Nephron progenitor cell (in vitro differentiated cells): ENCODE measurements at regions not wholly inside any gene's neighbourhood (a gene's known extent, or its start where the extent isn't known, plus 50 kb on each side); places are given as distances from the start of the nearest gene placed in this dataset.

Source experiments
- DNase-seq: peaks from one replicate; pipeline ENCODE4 v3.0.0; 2021
- H3K27ac Mint-ChIP-seq: 2 replicates; pipeline ENCODE4 v1.8.0; 2021; ENCODE audit warnings: mild to moderate bottlenecking, moderate library complexity, mixed read lengths
- H3K27me3 Mint-ChIP-seq: 2 replicates; pipeline ENCODE4 v1.8.0; 2021; ENCODE audit warnings: mild to moderate bottlenecking, low read depth, mixed read lengths; ENCODE audit not compliant: poor library complexity
- H3K36me3 Mint-ChIP-seq: 2 replicates; pipeline ENCODE4 v1.8.0; 2021; ENCODE audit warnings: low read depth, mixed read lengths
- H3K4me1 Mint-ChIP-seq: 2 replicates; pipeline ENCODE4 v1.8.0; 2021; ENCODE audit warnings: mixed read lengths
- H3K4me3 Mint-ChIP-seq: 2 replicates; pipeline ENCODE4 v1.8.0; 2021; ENCODE audit warnings: mild to moderate bottlenecking, moderate library complexity, mixed read lengths
- H3K9me3 Mint-ChIP-seq: 2 replicates; pipeline ENCODE4 v1.8.0; 2021; ENCODE audit warnings: mild to moderate bottlenecking, moderate library complexity, mixed read lengths
- CTCF ChIP-seq: fragments of 200-600 bp; sonication (generic); IDR thresholded peaks from 2 replicates; pipeline ENCODE4 v1.5.0; 2021; ENCODE audit warnings: antibody characterized with exemption

GRCh38 chr3:78402720-78403119, 1362.8 kb downstream of the ROBO2 start:
- no peak for TF ChIP-seq CTCF
- Mint-ChIP-seq H3K36me3 (no peaks in the 10 kb centered on the region), H3K4me1 (no peaks in the 10 kb centered on the region), H3K9me3 (no peaks in the 10 kb centered on the region), H3K4me3 (no peak overlapping the region), H3K27me3 (no peaks in the 10 kb centered on the region), H3K27ac (no peak overlapping the region)
- no peak for DNase-seq

- Mint-ChIP-seq H3K27ac (no peak overlapping the region), H3K27me3 (no peaks in the 10 kb centered on the region), H3K4me1 (no peaks in the 10 kb centered on the region), H3K9me3 (no peaks in the 10 kb centered on the region), H3K4me3 (no peak overlapping the region), H3K36me3 (no peaks in the 10 kb centered on the region)
- no peak for TF ChIP-seq CTCF
- DNase-seq, result no peak
Measured at GRCh38 chr3:78405745-78406144, 1362.1 kb downstream of the ROBO1 start.

GRCh38 chr3:78406396-78406795, 1361.4 kb downstream of the ROBO1 start:
- no peak for TF ChIP-seq CTCF
- no peaks in the 10 kb centered on the region for H3K9me3 Mint-ChIP-seq
- DNase-seq, result no peak
- H3K27me3 Mint-ChIP-seq, result no peaks in the 10 kb centered on the region
- H3K4me1 Mint-ChIP-seq, result no peaks in the 10 kb centered on the region
- H3K27ac Mint-ChIP-seq, result no peak overlapping the region
- H3K4me3 Mint-ChIP-seq, result no peak overlapping the region
- no peaks in the 10 kb centered on the region for H3K36me3 Mint-ChIP-seq

GRCh38 chr3:78410077-78410476, 1357.7 kb downstream of the ROBO1 start:
- Mint-ChIP-seq H3K4me3 (no peak overlapping the region), H3K9me3 (no peaks in the 10 kb centered on the region), H3K36me3 (no peaks in the 10 kb centered on the region), H3K27ac (no peak overlapping the region), H3K4me1 (peaks cover 5% of the 10 kb centered on the region), H3K27me3 (no peaks in the 10 kb centered on the region)
- no peak for TF ChIP-seq CTCF
- no peak for DNase-seq

- TF ChIP-seq CTCF, result no peak
- DNase-seq, result no peak
- Mint-ChIP-seq H3K4me3 (no peak overlapping the region), H3K9me3 (no peaks in the 10 kb centered on the region), H3K27ac (no peak overlapping the region), H3K4me1 (peaks cover 5% of the 10 kb centered on the region), H3K36me3 (no peaks in the 10 kb centered on the region), H3K27me3 (no peaks in the 10 kb centered on the region)
Measured at GRCh38 chr3:78414261-78414660, 1353.5 kb downstream of the ROBO1 start.

- Mint-ChIP-seq H3K36me3 (no peaks in the 10 kb centered on the region), H3K27ac (no peak overlapping the region), H3K27me3 (no peaks in the 10 kb centered on the region), H3K9me3 (no peaks in the 10 kb centered on the region), H3K4me1 (no peaks in the 10 kb centered on the region), H3K4me3 (no peak overlapping the region)
- no peak for TF ChIP-seq CTCF
- no peak for DNase-seq
Measured at GRCh38 chr3:78420611-78421010, 1347.2 kb downstream of the ROBO1 start.
